MM.1S (cell line): ENCODE measurements at regions not wholly inside any gene's neighbourhood (a gene's known extent, or its start where the extent isn't known, plus 50 kb on each side); places are given as distances from the start of the nearest gene placed in this dataset.

Source experiments
- DNase-seq: peaks from one replicate; pipeline ENCODE4 v3.0.0-alpha.2; 2015
- H2AFZ ChIP-seq: fragments of 300-600 bp; sonication (generic); 2 replicates; pipeline ENCODE4 v1.6.0; 2016; ENCODE audit warnings: antibody characterized with exemption, low read length
- H3F3A ChIP-seq: fragments of 300-600 bp; sonication (generic); 2 replicates; pipeline ENCODE4 v1.6.1; 2016; ENCODE audit warnings: mild to moderate bottlenecking, antibody characterized with exemption, low read length, moderate library complexity, mixed read lengths; ENCODE audit not compliant: insufficient read depth
- H3K27ac ChIP-seq: fragments of 300-600 bp; sonication (generic); 2 replicates; pipeline ENCODE4 v1.5.1; 2016; ENCODE audit warnings: mild to moderate bottlenecking, low read length
- H3K27me3 ChIP-seq: fragments of 300-600 bp; sonication (generic); replicated peaks from 2 replicates; pipeline ENCODE4 v1.6.0; 2016; ENCODE audit warnings: low read length; ENCODE audit not compliant: insufficient read depth
- H3K36me3 ChIP-seq: fragments of 300-600 bp; sonication (generic); replicated peaks from 2 replicates; pipeline ENCODE4 v1.6.1; 2016; ENCODE audit warnings: mild to moderate bottlenecking, low read length, mixed read lengths; ENCODE audit not compliant: insufficient read depth
- H3K4me1 ChIP-seq: fragments of 300-600 bp; sonication (generic); 2 replicates; pipeline ENCODE4 v1.6.1; 2016; ENCODE audit warnings: low read length, mixed read lengths
- H3K4me2 ChIP-seq: fragments of 300-600 bp; sonication (generic); 2 replicates; pipeline ENCODE4 v1.6.0; 2016; ENCODE audit warnings: low read depth, low read length
- H3K4me3 ChIP-seq: fragments of 300-600 bp; sonication (generic); 2 replicates; pipeline ENCODE4 v1.5.1; 2016; ENCODE audit warnings: low read length, mixed read lengths
- H3K79me2 ChIP-seq: fragments of 300-600 bp; sonication (generic); 2 replicates; pipeline ENCODE4 v1.6.1; 2016; ENCODE audit warnings: mixed run types, low read length, mixed read lengths
- H3K9ac ChIP-seq: fragments of 300-600 bp; sonication (generic); 2 replicates; pipeline ENCODE4 v1.6.1; 2016; ENCODE audit warnings: low read length, mixed read lengths
- H3K9me2 ChIP-seq: fragments of 300-600 bp; sonication (generic); replicated peaks from 2 replicates; pipeline ENCODE4 v1.6.1; 2016; ENCODE audit warnings: mild to moderate bottlenecking, low read length, mixed read lengths; ENCODE audit not compliant: insufficient read depth
- H3K9me3 ChIP-seq: fragments of 300-600 bp; sonication (generic); replicated peaks from 2 replicates; pipeline ENCODE4 v1.6.1; 2016; ENCODE audit warnings: mild to moderate bottlenecking, low read length, mixed read lengths; ENCODE audit not compliant: insufficient read depth
- H4K20me1 ChIP-seq: fragments of 300-600 bp; sonication (generic); 2 replicates; pipeline ENCODE4 v1.6.1; 2016; ENCODE audit warnings: mild to moderate bottlenecking, low read length, moderate library complexity, mixed read lengths; ENCODE audit not compliant: insufficient read depth
- CTCF ChIP-seq: fragments of 300-600 bp; sonication (generic); IDR thresholded peaks from 2 replicates; pipeline ENCODE4 v1.5.1; 2016; ENCODE audit warnings: antibody characterized with exemption, low read length, mixed read lengths
- EZH2 ChIP-seq: fragments of 300-600 bp; sonication (generic); optimal IDR thresholded peaks from 2 replicates; pipeline ENCODE3; 2017; ENCODE audit warnings: low read depth, mild to moderate bottlenecking, antibody characterized with exemption, low read length, mixed read lengths
- EZH2phosphoT487 ChIP-seq: fragments of 300-600 bp; sonication (generic); IDR thresholded peaks from 2 replicates; pipeline ENCODE4 v1.6.1; 2018; ENCODE audit warnings: antibody characterized with exemption, low read length

GRCh38 chr13:40213779-40214178 is 452.7 kb downstream of the FOXO1 start:
- H4K20me1 ChIP-seq, result no peaks in the 10 kb centered on the region
- TF ChIP-seq CTCF (no peak), EZH2phosphoT487 (no peak), EZH2 (no peak)

GRCh38 chr13:40215311-40215710 is 451.1 kb downstream of the FOXO1 start:
- no peak overlapping the region for H3K9ac ChIP-seq
- TF ChIP-seq EZH2phosphoT487 (no peak), CTCF (no peak), EZH2 (no peak)
- H3K9me2 ChIP-seq, result no peaks in the 10 kb centered on the region
- H3K4me2 ChIP-seq, result no peak overlapping the region
- no peaks in the 10 kb centered on the region for H3K79me2 ChIP-seq
- H3K4me1 ChIP-seq, result no peaks in the 10 kb centered on the region
- no peaks in the 10 kb centered on the region for H4K20me1 ChIP-seq
- H3K4me3 ChIP-seq, result no peak overlapping the region
- no peaks in the 10 kb centered on the region for H3K36me3 ChIP-seq
- no peak overlapping the region for H2AFZ ChIP-seq
- DNase-seq, result no peak
- H3K27me3 ChIP-seq, result no peaks in the 10 kb centered on the region
- no peak overlapping the region for H3K27ac ChIP-seq
- no peaks in the 10 kb centered on the region for H3F3A ChIP-seq
- H3K9me3 ChIP-seq, result no peaks in the 10 kb centered on the region

More at GRCh38 chr13:40213779-40214178, 452.7 kb downstream of the FOXO1 start:
- H3K4me1 ChIP-seq, result peaks cover 8% of the 10 kb centered on the region
- H3K9me3 ChIP-seq, result no peaks in the 10 kb centered on the region
- H3K36me3 ChIP-seq, result no peaks in the 10 kb centered on the region
- H3K4me2 ChIP-seq, result no peak overlapping the region
- H3K4me3 ChIP-seq, result no peak overlapping the region
- peaks cover 2% of the 10 kb centered on the region; the same call in 1 of the 2 replicates for H3F3A ChIP-seq
- no peaks in the 10 kb centered on the region for H3K79me2 ChIP-seq
- H3K9me2 ChIP-seq, result no peaks in the 10 kb centered on the region
- H3K9ac ChIP-seq, result no peak overlapping the region
- no peak for DNase-seq
- no peak overlapping the region for H2AFZ ChIP-seq
- H3K27me3 ChIP-seq, result no peaks in the 10 kb centered on the region
- no peak overlapping the region for H3K27ac ChIP-seq

- no peak overlapping the region for H3K4me3 ChIP-seq
- no peak for DNase-seq
- H3K4me2 ChIP-seq, result no peak overlapping the region
- H3K9me2 ChIP-seq, result no peaks in the 10 kb centered on the region
- no peaks in the 10 kb centered on the region for H4K20me1 ChIP-seq
- no peaks in the 10 kb centered on the region for H3F3A ChIP-seq
- no peak overlapping the region for H2AFZ ChIP-seq
- TF ChIP-seq EZH2 (no peak), CTCF (no peak), EZH2phosphoT487 (no peak)
- H3K79me2 ChIP-seq, result no peaks in the 10 kb centered on the region
- no peaks in the 10 kb centered on the region for H3K36me3 ChIP-seq
- H3K9ac ChIP-seq, result no peak overlapping the region
- no peaks in the 10 kb centered on the region for H3K4me1 ChIP-seq
- H3K27ac ChIP-seq, result no peak overlapping the region
- H3K9me3 ChIP-seq, result no peaks in the 10 kb centered on the region
- H3K27me3 ChIP-seq, result no peaks in the 10 kb centered on the region
These were observed 450.7 kb downstream of the FOXO1 start for GRCh38 chr13:40215747-40216146.
